A549 (cell line): ENCODE measurements at regions not wholly inside any gene's neighbourhood (a gene's known extent, or its start where the extent isn't known, plus 50 kb on each side); places are given as distances from the start of the nearest gene placed in this dataset.

Source experiments
- ATAC-seq, 2 experiments: fragments of 200-7000 bp in 1 of 2; fragments of >200 bp in 1 of 2; cut with Nextera tagmentation in 1 of 2; cut with Tn5 transposase in 1 of 2; 3 replicates each; pipeline versions ENCODE4 v1.8.0 to v1.9.1; 2018 to 2020; ENCODE audit warnings: mild to moderate bottlenecking in 1 of 2, moderate library complexity in 1 of 2
- CTCF ChIA-PET: fragments of 300-600 bp; sonication (Branson Sonifier 250); formaldehyde crosslinking; extraction: SDS; loops from one replicate; lab custom pipeline; 2021; ENCODE audit warnings: antibody characterized with exemption, inconsistent platforms; lab: Yijun Ruan, JAX
- POLR2A ChIA-PET: fragments of 350-600 bp; formaldehyde crosslinking; extraction: SDS; loops from one replicate; lab custom pipeline; 2021; ENCODE audit warnings: antibody characterized with exemption, inconsistent platforms; lab: Yijun Ruan, JAX
- DNase-seq, 2 experiments: peaks; one replicate each; pipeline versions ENCODE4 v3.0.0 to v3.0.0-alpha.2; 2011 to 2016; ENCODE audit warnings: low read depth in 1 of 2, low spot score in 1 of 2
- FAIRE-seq: peaks from 2 replicates; lab custom pipeline; 2011; peaks lifted over from hg19 to GRCh38; lab: Jason Lieb, UNC
- H3K27ac ChIP-seq, 2 experiments: fragments of >200 bp; sonication (Bioruptor Twin); formaldehyde crosslinking; 3 replicates each; pipeline ENCODE4 v1.5.1; 2016 to 2017
- H3K4me1 ChIP-seq: fragments of >200 bp; sonication (Bioruptor Twin); formaldehyde crosslinking; 3 replicates; pipeline ENCODE4 v1.6.1; 2016
- H3K4me2 ChIP-seq: fragments of >200 bp; sonication (Bioruptor Twin); formaldehyde crosslinking; 3 replicates; pipeline ENCODE4 v1.6.1; 2016
- H3K4me3 ChIP-seq: fragments of >200 bp; sonication (Bioruptor Twin); formaldehyde crosslinking; 3 replicates; pipeline ENCODE4 v1.5.1; 2016
- H3K9me3 ChIP-seq: fragments of >200 bp; sonication (Bioruptor Twin); formaldehyde crosslinking; 3 replicates; pipeline ENCODE4 v1.6.1; 2016
- CHD2 ChIP-seq: fragments of 150-350 bp; IDR thresholded peaks from 2 replicates; pipeline ENCODE4 v1.6.1; 2014; ENCODE audit warnings: low read length; ENCODE audit not compliant: partially characterized antibody
- CHD4 ChIP-seq: fragments of 200-600 bp; sonication (generic); IDR thresholded peaks from 2 replicates; pipeline ENCODE4 v1.6.1; 2016; ENCODE audit warnings: antibody characterized with exemption, mild to moderate bottlenecking, borderline replicate concordance
- CTCF ChIP-seq: fragments of >200 bp; sonication (Bioruptor Twin); formaldehyde crosslinking; IDR thresholded peaks from 3 replicates; pipeline ENCODE4 v1.5.1; 2016
- EP300 ChIP-seq, 2 experiments: fragments of >200 bp; sonication (Bioruptor Twin); formaldehyde crosslinking; IDR thresholded peaks; 2 replicates in 1 of 2; 3 replicates in 1 of 2; pipeline ENCODE4 v1.6.1; 2016 to 2017
- FOSB ChIP-seq: fragments of 250-450 bp; sonication (Bioruptor Pico); IDR thresholded peaks from 2 replicates; pipeline ENCODE4 v1.5.0; 2020; ENCODE audit warnings: mild to moderate bottlenecking, moderate library complexity
- FOXS1 ChIP-seq: fragments of 250-450 bp; sonication (Bioruptor Pico); IDR thresholded peaks from 2 replicates; pipeline ENCODE4 v1.5.0; 2020; ENCODE audit warnings: mild to moderate bottlenecking, moderate library complexity
- HMGXB4 ChIP-seq: fragments of 250-450 bp; sonication (Bioruptor Pico); IDR thresholded peaks from 2 replicates; pipeline ENCODE4 v1.5.0; 2021; ENCODE audit warnings: mild to moderate bottlenecking, moderate library complexity, borderline replicate concordance
- KDM1A ChIP-seq: fragments of 200-600 bp; sonication (generic); IDR thresholded peaks from 2 replicates; pipeline ENCODE4 v1.6.1; 2016; ENCODE audit warnings: low read depth, mild to moderate bottlenecking
- KDM5A ChIP-seq: fragments of 200-600 bp; sonication (generic); IDR thresholded peaks from 2 replicates; pipeline ENCODE4 v1.6.1; 2016; ENCODE audit warnings: antibody characterized with exemption, mild to moderate bottlenecking
- NPAS2 ChIP-seq: fragments of 250-450 bp; sonication (Bioruptor Pico); IDR thresholded peaks from 2 replicates; pipeline ENCODE4 v1.8.0; 2022; ENCODE audit warnings: mild to moderate bottlenecking, moderate library complexity, borderline replicate concordance
- PBX3 ChIP-seq: IDR thresholded peaks from 2 replicates; pipeline ENCODE4 v1.6.1; 2012
- POLR2A ChIP-seq: IDR thresholded peaks from 2 replicates; pipeline ENCODE4 v1.6.1; 2012; ENCODE audit warnings: mild to moderate bottlenecking, low read length
- POLR2AphosphoS2 ChIP-seq: conservative IDR thresholded peaks from 2 replicates; pipeline ENCODE4 v1.6.1; 2012; ENCODE audit warnings: low read length, improper control_type of control experiment, inconsistent platforms
- RARB ChIP-seq: fragments of 250-450 bp; sonication (Bioruptor Pico); IDR thresholded peaks from 2 replicates; pipeline ENCODE4 v1.8.0; 2021; ENCODE audit warnings: mild to moderate bottlenecking, moderate library complexity
- RCOR1 ChIP-seq: fragments of 150-350 bp; IDR thresholded peaks from 2 replicates; pipeline ENCODE4 v1.6.1; 2014; ENCODE audit warnings: antibody characterized with exemption, low read length, low read depth
- REST ChIP-seq: fragments of 200-600 bp; sonication (generic); IDR thresholded peaks from 2 replicates; pipeline ENCODE4 v1.6.1; 2016; ENCODE audit warnings: antibody characterized with exemption, mild to moderate bottlenecking, moderate library complexity
- TFCP2L1 ChIP-seq: fragments of 250-450 bp; sonication (Bioruptor Pico); IDR thresholded peaks from 2 replicates; pipeline ENCODE4 v1.5.0; 2021; ENCODE audit warnings: mild to moderate bottlenecking
- USF2 ChIP-seq: fragments of 450-650 bp; IDR thresholded peaks from 2 replicates; pipeline ENCODE4 v1.6.1; 2014; ENCODE audit warnings: antibody characterized with exemption
- ZC3H11A ChIP-seq: fragments of 450-650 bp; IDR thresholded peaks from 2 replicates; pipeline ENCODE4 v1.6.1; 2014; ENCODE audit warnings: antibody characterized with exemption, mild to moderate bottlenecking
- ZSCAN20 ChIP-seq: fragments of 250-450 bp; sonication (Bioruptor Pico); IDR thresholded peaks from 2 replicates; pipeline ENCODE4 v1.8.0; 2022; ENCODE audit warnings: mild to moderate bottlenecking, moderate library complexity
- WGBS: methylation state at CpG from one replicate; pipeline ENCODE4 v1.1.6; 2017; ENCODE audit errors: missing lambda C conversion rate; 5-methylcytosine and 5-hydroxymethylcytosine counted together

- TF ChIP-seq FOXS1 = no peak
Measured at GRCh38 chr3:76610150-76610549, 429.7 kb upstream of the ROBO2 start (continued).

GRCh38 chr3:76615719-76616118 lies 424.2 kb upstream of the ROBO2 start:
- CTCF ChIA-PET = interaction anchor here (1.1 kb wide), 1 partner anchor 12 kb away, joined by 3 read pairs; no protein-coding TSS in a partner anchor
- FAIRE-seq (no peak), ATAC-seq (no peak)

More at GRCh38 chr3:76615719-76616118, 424.2 kb upstream of the ROBO2 start:
- DNase-seq = no peak
- no peak overlapping the region for H3K27ac ChIP-seq
- POLR2A ChIA-PET = no interaction called here
- H3K9me3 ChIP-seq = peaks cover 2% of the 10 kb centered on the region; the same call in 2 of the 3 replicates
- no peak overlapping the region for H3K4me3 ChIP-seq
- no peaks in the 10 kb centered on the region for H3K4me1 ChIP-seq
- WGBS = 0% methylated on average over 1 of the region's 1 CpG
- TF ChIP-seq HMGXB4 (CRISPR knock-in tag) = no peak
- TF ChIP-seq KDM1A = no peak
- TF ChIP-seq POLR2A = no peak
- no peak for TF ChIP-seq KDM5A
- TF ChIP-seq ZSCAN20 (CRISPR knock-in tag) = no peak
- TF ChIP-seq EP300 (IDR thresholded peaks at IDR 0.05) = no peak
- TF ChIP-seq CHD2 = no peak
- TF ChIP-seq NPAS2 = no peak
- TF ChIP-seq RARB (CRISPR knock-in tag) = no peak
- no peak for TF ChIP-seq PBX3
- no peak for TF ChIP-seq REST
- TF ChIP-seq CHD4 = no peak
- TF ChIP-seq POLR2AphosphoS2 = no peak
- no peak for TF ChIP-seq CTCF
- TF ChIP-seq USF2 = no peak
- no peak for TF ChIP-seq ZC3H11A
- TF ChIP-seq FOSB = no peak
- no peak for TF ChIP-seq TFCP2L1 (CRISPR knock-in tag)
- no peak for TF ChIP-seq RCOR1
- no peak overlapping the region for H3K4me2 ChIP-seq
